Thyroid gland (tissue), 4 donors: ENCODE measurements at regions not wholly inside any gene's neighbourhood (a gene's known extent, or its start where the extent isn't known, plus 50 kb on each side); places are given as distances from the start of the nearest gene placed in this dataset.

ENCODE experiments used
- POLR2A ChIP-seq, 2 donors: fragments of 450-650 bp; IDR thresholded peaks; one replicate each; pipeline ENCODE4 v1.6.1; 2017; ENCODE audit warnings: antibody characterized with exemption in 2 of 2, mild to moderate bottlenecking in 2 of 2, moderate library complexity in 1 of 2
- TF ChIP-seq, protein P1 (sequence below), 6 experiments: fragments of 200-600 bp in 3 of 6; fragments of 450-650 bp in 3 of 6; sonication (generic) in 3 of 6; IDR thresholded peaks; one replicate each; pipeline ENCODE4 v1.5.1; 2016 to 2019; ENCODE audit warnings: antibody characterized with exemption in 6 of 6, mild to moderate bottlenecking in 2 of 6, inconsistent platforms in 1 of 6, moderate library complexity in 1 of 6

DNA sequence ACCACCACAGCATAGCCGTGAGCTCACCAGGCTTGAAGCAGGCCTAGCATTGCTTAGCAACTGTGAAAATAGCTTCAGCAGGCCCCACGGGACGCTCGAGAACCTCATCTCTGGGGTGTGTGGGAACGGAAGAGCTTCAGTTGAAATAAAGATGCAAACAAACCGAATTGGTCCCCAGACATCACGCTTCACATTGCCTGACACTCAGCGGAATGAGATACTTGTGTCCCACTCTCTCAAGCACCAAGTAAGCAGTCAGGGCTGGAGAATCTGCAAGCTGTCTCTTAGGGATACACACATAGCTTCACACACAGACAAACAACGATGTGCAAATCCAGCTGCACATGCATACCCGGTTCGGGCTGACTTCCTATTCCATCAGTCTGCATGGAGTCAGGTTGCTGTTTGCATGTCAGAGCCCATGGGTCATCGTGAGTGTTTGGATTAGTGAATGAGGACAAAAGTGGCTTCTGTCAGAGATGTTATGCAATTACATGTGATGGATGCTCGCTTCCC, 205.7 kb downstream of the SNX19 start:
- TF ChIP-seq, protein P1, sequence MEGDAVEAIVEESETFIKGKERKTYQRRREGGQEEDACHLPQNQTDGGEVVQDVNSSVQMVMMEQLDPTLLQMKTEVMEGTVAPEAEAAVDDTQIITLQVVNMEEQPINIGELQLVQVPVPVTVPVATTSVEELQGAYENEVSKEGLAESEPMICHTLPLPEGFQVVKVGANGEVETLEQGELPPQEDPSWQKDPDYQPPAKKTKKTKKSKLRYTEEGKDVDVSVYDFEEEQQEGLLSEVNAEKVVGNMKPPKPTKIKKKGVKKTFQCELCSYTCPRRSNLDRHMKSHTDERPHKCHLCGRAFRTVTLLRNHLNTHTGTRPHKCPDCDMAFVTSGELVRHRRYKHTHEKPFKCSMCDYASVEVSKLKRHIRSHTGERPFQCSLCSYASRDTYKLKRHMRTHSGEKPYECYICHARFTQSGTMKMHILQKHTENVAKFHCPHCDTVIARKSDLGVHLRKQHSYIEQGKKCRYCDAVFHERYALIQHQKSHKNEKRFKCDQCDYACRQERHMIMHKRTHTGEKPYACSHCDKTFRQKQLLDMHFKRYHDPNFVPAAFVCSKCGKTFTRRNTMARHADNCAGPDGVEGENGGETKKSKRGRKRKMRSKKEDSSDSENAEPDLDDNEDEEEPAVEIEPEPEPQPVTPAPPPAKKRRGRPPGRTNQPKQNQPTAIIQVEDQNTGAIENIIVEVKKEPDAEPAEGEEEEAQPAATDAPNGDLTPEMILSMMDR (IDR thresholded peaks at IDR 0.05), result no peak
- no peak for TF ChIP-seq POLR2A (IDR thresholded peaks at IDR 0.05)
